Epithelial cell of proximal tubule (primary cell): ENCODE measurements at regions not wholly inside any gene's neighbourhood (a gene's known extent, or its start where the extent isn't known, plus 50 kb on each side); places are given as distances from the start of the nearest gene placed in this dataset.

Source experiments
- DNase-seq: peaks from one replicate; pipeline ENCODE4 v3.0.0-alpha.2; 2011; ENCODE audit warnings: low read depth
- H3K4me3 ChIP-seq: 2 replicates; pipeline ENCODE4 v1.5.1; 2011; ENCODE audit warnings: low read depth, mild to moderate bottlenecking, low read length
- TF ChIP-seq, protein P1 (sequence below): conservative IDR thresholded peaks from 2 replicates; pipeline ENCODE4 v1.5.1; 2012; ENCODE audit warnings: low read depth, mild to moderate bottlenecking, low read length

DNA sequence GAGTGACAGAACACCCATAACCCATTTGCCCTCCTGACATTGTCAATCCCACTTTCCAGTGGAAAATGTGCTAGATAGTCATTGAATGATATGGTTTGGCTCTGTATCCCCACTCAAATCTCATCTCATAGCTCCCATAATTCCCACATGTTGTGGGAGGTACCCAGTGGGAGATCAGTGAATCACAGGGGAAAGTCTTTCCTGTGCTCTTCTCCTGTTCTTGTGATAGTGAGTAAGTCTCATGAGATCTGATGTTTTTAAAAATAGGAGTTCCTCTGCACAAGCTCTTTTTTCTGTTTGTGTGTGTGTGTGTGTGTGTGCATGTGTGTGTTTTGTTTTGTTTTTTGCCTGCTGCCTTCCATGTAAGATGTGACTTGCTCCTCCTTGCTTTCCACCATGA lies 191.7 kb downstream of the ARRDC4 start:
- H3K4me3 ChIP-seq: no peak overlapping the region
- no peak for DNase-seq
- TF ChIP-seq, protein P1, sequence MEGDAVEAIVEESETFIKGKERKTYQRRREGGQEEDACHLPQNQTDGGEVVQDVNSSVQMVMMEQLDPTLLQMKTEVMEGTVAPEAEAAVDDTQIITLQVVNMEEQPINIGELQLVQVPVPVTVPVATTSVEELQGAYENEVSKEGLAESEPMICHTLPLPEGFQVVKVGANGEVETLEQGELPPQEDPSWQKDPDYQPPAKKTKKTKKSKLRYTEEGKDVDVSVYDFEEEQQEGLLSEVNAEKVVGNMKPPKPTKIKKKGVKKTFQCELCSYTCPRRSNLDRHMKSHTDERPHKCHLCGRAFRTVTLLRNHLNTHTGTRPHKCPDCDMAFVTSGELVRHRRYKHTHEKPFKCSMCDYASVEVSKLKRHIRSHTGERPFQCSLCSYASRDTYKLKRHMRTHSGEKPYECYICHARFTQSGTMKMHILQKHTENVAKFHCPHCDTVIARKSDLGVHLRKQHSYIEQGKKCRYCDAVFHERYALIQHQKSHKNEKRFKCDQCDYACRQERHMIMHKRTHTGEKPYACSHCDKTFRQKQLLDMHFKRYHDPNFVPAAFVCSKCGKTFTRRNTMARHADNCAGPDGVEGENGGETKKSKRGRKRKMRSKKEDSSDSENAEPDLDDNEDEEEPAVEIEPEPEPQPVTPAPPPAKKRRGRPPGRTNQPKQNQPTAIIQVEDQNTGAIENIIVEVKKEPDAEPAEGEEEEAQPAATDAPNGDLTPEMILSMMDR: no peak

DNA sequence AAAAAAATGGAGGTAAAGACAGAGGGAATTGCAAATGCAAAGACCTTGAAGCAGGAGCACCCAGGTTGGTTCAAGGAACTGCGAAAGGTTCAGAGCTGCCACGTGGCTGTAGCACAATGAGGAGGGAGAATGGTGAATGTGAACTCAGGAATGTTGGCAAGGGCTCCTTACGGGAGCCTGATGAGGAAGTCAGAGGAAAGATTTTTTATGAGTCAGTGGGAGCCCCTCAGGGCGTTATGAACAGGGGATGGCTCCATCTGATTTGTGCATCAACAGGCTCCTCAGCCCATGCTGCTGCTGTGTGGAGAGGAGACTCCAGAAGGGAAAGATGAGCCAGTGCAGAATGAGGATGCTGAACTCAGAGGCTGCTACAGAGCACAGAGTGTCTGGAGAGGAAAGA lies 194.4 kb downstream of the ARRDC4 start:
- H3K4me3 ChIP-seq: no peak overlapping the region
- TF ChIP-seq, protein P1: no peak
- DNase-seq: peak; percentile 3

DNA sequence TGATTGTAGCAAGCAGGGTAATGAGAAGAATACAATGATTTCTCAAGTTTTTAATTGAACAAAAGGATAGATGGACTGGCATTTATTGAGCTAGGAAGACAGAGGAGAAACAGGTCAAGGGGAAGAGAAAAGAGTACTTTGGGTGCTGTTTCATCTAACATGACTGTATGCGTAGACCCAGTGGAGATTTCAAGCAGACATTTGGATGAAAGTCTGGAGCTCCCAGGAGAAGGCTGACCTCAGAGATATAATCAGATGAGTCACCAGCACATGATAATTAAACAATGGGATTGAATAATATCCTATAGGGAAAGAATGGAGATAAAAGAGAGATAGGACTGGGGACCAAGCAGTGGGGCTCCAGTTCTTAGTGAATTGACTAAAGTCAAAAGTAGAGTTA lies 194.9 kb downstream of the ARRDC4 start:
- H3K4me3 ChIP-seq: no peak overlapping the region
- TF ChIP-seq, protein P1: no peak
- DNase-seq: no peak

DNA sequence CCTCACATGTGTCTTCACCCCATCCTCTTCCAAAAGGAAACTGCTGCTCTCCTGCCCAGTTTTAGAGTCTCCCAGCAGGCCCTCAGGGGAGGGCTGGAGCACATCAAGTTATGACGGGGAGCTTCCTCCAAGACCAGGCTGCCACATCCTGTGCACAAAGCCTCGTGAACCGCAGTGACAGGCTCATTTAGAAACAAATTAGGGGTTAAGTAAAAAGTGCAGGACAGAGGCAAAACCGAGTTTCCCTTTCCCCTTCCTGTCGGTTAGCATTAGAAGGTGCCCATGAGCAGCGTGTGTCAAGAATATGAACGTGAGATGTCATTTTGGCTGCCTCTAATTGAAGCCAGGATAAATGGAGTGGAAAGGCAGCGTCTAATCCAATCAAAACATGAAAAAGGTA lies 199.7 kb downstream of the ARRDC4 start:
- no peak for DNase-seq
- H3K4me3 ChIP-seq: no peak overlapping the region
- TF ChIP-seq, protein P1: no peak

DNA sequence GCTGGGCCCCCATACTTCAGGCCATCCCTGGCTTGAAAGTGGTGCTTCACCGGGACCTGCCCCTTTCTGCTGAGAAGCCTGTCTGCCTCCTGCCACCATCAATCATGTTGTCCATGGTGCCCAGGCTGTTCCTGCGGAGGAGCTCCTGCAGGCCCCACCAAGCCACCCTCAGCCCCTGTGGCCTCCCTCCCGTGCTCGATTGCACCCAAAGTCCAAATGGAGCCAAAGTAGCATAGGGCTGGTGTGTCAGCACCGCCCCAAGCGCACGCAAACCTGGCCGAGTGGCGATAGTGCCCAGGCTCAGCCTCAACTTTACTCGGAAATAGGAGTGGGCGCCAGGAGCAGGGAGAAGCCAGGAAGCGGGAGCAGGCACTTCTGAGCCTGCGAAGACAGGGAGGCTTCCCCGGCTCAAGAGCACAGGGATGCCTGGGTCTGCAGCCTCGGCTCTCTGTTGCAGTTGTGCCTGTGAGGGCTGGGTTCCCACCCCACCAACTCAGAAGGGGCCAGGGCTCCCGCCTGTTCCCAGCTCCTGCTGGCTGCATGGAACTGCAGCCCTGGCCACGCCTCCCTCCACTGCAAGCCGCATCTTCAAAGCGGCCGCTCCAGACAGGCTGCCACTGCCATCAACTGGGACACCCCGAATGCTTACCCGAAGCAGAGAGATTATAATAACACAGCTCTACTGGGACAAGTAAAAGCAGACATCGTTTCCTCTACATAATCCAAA lies 203.0 kb downstream of the ARRDC4 start:
- TF ChIP-seq, protein P1: no peak
- no peak for DNase-seq
- H3K4me3 ChIP-seq: no peak overlapping the region

DNA sequence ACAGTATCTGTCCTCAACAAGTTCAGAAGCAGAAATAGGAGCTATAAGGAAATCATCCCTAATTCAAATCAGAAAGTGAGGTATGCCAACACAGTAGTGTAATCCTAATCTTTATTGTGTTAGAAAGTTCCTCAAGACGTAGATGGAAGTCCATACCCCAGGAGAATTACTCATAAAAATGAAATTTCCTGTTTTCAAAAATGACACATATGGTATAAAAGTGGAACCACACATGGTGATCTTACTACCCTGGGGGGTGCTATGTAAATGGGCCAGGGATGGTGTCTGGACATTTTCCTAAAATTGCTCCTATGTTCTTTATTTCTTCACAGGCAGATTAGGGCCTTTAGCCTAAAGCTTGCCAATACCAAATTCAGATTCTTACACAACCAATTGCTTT lies 204.1 kb downstream of the ARRDC4 start:
- TF ChIP-seq, protein P1: no peak
- H3K4me3 ChIP-seq: no peak overlapping the region
- DNase-seq: no peak

DNA sequence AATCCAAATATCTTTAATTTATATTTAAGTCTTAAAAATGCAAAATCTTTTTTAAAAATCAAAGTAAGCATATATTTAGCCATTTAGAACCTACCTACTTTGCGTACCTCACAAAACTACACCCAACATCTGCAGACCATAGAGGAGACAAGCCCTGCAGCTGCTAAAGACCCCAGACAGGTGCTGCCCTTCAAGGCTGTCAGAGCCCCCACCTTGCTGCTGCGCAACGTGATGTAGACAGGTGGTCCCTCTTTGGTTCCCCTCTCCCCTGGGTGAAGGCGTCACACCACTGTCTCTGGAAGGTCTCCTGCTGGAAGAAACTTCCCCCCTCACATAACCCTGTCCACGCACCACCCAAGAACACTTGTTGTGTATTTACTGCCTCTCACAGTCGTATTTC lies 204.5 kb downstream of the ARRDC4 start:
- DNase-seq: no peak
- TF ChIP-seq, protein P1: no peak
- H3K4me3 ChIP-seq: no peak overlapping the region
